Neural cell (in vitro differentiated cells): ENCODE measurements at regions not wholly inside any gene's neighbourhood (a gene's known extent, or its start where the extent isn't known, plus 50 kb on each side); places are given as distances from the start of the nearest gene placed in this dataset.

Experiments used
- H2AFZ ChIP-seq: fragments of 200-600, 300-800 bp; sonication (generic), shearing (Covaris generic); 2 replicates; pipeline ENCODE4 v1.6.0; 2014; ENCODE audit warnings: low read depth, mild to moderate bottlenecking, antibody characterized with exemption, low read length, moderate library complexity
- H3F3A ChIP-seq: fragments of 200-600 bp; shearing (Covaris generic); 2 replicates; pipeline ENCODE4 v1.6.1; 2016; ENCODE audit warnings: mild to moderate bottlenecking, moderate library complexity, mixed read lengths, antibody characterized with exemption, low read length; ENCODE audit not compliant: insufficient read depth, poor library complexity, severe bottlenecking
- H3K27ac ChIP-seq: fragments of 200-600, 300-800 bp; sonication (generic), shearing (Covaris generic); 2 replicates; pipeline ENCODE4 v1.5.1; 2014; ENCODE audit warnings: mild to moderate bottlenecking, low read length, moderate library complexity
- H3K27me3 ChIP-seq: fragments of 300-800, 200-600 bp; sonication (generic), shearing (Covaris generic); 2 replicates; pipeline ENCODE4 v1.6.0; 2014; ENCODE audit warnings: mild to moderate bottlenecking, low read depth, low read length, moderate library complexity; ENCODE audit not compliant: insufficient read depth
- H3K36me3 ChIP-seq: fragments of 300-800, 200-600 bp; sonication (generic), shearing (Covaris generic); 2 replicates; pipeline ENCODE4 v1.5.1; 2014; ENCODE audit warnings: mild to moderate bottlenecking, antibody characterized with exemption, low read length, moderate library complexity; ENCODE audit not compliant: insufficient read depth
- H3K4me2 ChIP-seq: fragments of 300-800, 200-600 bp; sonication (generic), shearing (Covaris generic); 2 replicates; pipeline ENCODE4 v1.6.0; 2014; ENCODE audit warnings: mild to moderate bottlenecking, low read length
- H3K4me3 ChIP-seq: fragments of 300-800, 200-600 bp; sonication (generic), shearing (Covaris generic); 2 replicates; pipeline ENCODE4 v1.5.1; 2014; ENCODE audit warnings: mild to moderate bottlenecking, low read length, moderate library complexity
- H3K79me2 ChIP-seq: fragments of 200-600 bp; shearing (Covaris generic); replicated peaks from 2 replicates; pipeline ENCODE4 v1.6.0; 2014; ENCODE audit warnings: mild to moderate bottlenecking, low read length, moderate library complexity; ENCODE audit not compliant: insufficient read depth
- H3K9ac ChIP-seq: fragments of 300-800, 200-600 bp; sonication (generic), shearing (Covaris generic); 2 replicates; pipeline ENCODE4 v1.6.1; 2016; ENCODE audit warnings: mild to moderate bottlenecking, low read length, mixed read lengths
- H3K9me2 ChIP-seq: fragments of 200-600 bp; shearing (Covaris generic); 2 replicates; pipeline ENCODE4 v1.6.1; 2016; ENCODE audit warnings: mild to moderate bottlenecking, low read length, mixed read lengths; ENCODE audit not compliant: insufficient read depth
- H3K9me3 ChIP-seq: fragments of 200-600, 300-800 bp; sonication (generic), shearing (Covaris generic); 2 replicates; pipeline ENCODE4 v1.6.1; 2016; ENCODE audit warnings: mild to moderate bottlenecking, mixed run types, low read length, moderate library complexity, mixed read lengths
- H4K20me1 ChIP-seq: fragments of 200-600 bp; shearing (Covaris generic); 2 replicates; pipeline ENCODE4 v1.6.1; 2016; ENCODE audit warnings: mild to moderate bottlenecking, mixed run types; ENCODE audit not compliant: insufficient read depth
- CTCF ChIP-seq: fragments of 450-650 bp; IDR thresholded peaks from 2 replicates; pipeline ENCODE4 v1.5.1; 2014; ENCODE audit warnings: antibody characterized with exemption, mild to moderate bottlenecking, moderate library complexity; ENCODE audit not compliant: poor library complexity, severe bottlenecking
- EP300 ChIP-seq: fragments of 450-650 bp; conservative IDR thresholded peaks from 2 replicates; pipeline ENCODE4 v1.6.1; 2014; ENCODE audit warnings: antibody characterized with exemption, mild to moderate bottlenecking, moderate library complexity; ENCODE audit not compliant: poor library complexity, severe bottlenecking
- EZH2 ChIP-seq: fragments of 200-600, 300-800 bp; shearing (Covaris generic), sonication (generic); IDR thresholded peaks from 2 replicates; pipeline ENCODE4 v1.6.1; 2014; ENCODE audit warnings: antibody characterized with exemption, low read length, borderline replicate concordance, mild to moderate bottlenecking; ENCODE audit not compliant: insufficient read depth, poor library complexity, severe bottlenecking
- MXI1 ChIP-seq: fragments of 450-650 bp; conservative IDR thresholded peaks from 2 replicates; pipeline ENCODE4 v1.6.1; 2014; ENCODE audit warnings: antibody characterized with exemption, mild to moderate bottlenecking; ENCODE audit not compliant: poor library complexity, severe bottlenecking
- POLR2AphosphoS5 ChIP-seq: IDR thresholded peaks from 2 replicates; pipeline ENCODE4 v1.6.1; 2012
- RAD21 ChIP-seq: fragments of 450-650 bp; conservative IDR thresholded peaks from 2 replicates; pipeline ENCODE4 v1.6.1; 2014; ENCODE audit warnings: antibody characterized with exemption, mild to moderate bottlenecking, moderate library complexity
- REST ChIP-seq: IDR thresholded peaks from 2 replicates; pipeline ENCODE4 v1.6.1; 2012; ENCODE audit warnings: borderline replicate concordance
- SMC3 ChIP-seq: fragments of 450-650 bp; conservative IDR thresholded peaks from 2 replicates; pipeline ENCODE4 v1.6.1; 2014; ENCODE audit warnings: antibody characterized with exemption, mild to moderate bottlenecking, moderate library complexity; ENCODE audit not compliant: poor library complexity
- TAF1 ChIP-seq: IDR thresholded peaks from 2 replicates; pipeline ENCODE4 v1.6.1; 2012; ENCODE audit warnings: low read depth

- Histone ChIP-seq H3K79me2 (no peaks in the 10 kb centered on the region), H3K4me3 (no peak overlapping the region), H3F3A (no peaks in the 10 kb centered on the region), H4K20me1 (no peaks in the 10 kb centered on the region), H3K9me3 (no peaks in the 10 kb centered on the region), H3K4me2 (no peak overlapping the region), H3K36me3 (no peaks in the 10 kb centered on the region), H3K9me2 (no peaks in the 10 kb centered on the region), H3K27me3 (no peaks in the 10 kb centered on the region), H3K27ac (no peak overlapping the region), H3K9ac (no peak overlapping the region), H2AFZ (no peak overlapping the region)
- no peak for TF ChIP-seq REST
- TF ChIP-seq POLR2AphosphoS5: no peak
- TF ChIP-seq MXI1: no peak
- TF ChIP-seq CTCF: no peak
- TF ChIP-seq EP300: no peak
- TF ChIP-seq SMC3: no peak
- TF ChIP-seq TAF1: no peak
- TF ChIP-seq RAD21: no peak
- TF ChIP-seq EZH2: no peak
Observed at GRCh38 chr13:109285586-109285985, 500.8 kb downstream of the IRS2 start.

GRCh38 chr13:109281903-109282635 is 504.3 kb downstream of the IRS2 start:
- Histone ChIP-seq H3K36me3 (no peaks in the 10 kb centered on the region), H3K79me2 (no peaks in the 10 kb centered on the region), H2AFZ (no peak overlapping the region), H3K9ac (no peak overlapping the region), H3K27me3 (no peaks in the 10 kb centered on the region), H3K4me2 (no peak overlapping the region), H3K27ac (no peak overlapping the region), H4K20me1 (no peaks in the 10 kb centered on the region), H3K9me3 (no peaks in the 10 kb centered on the region), H3F3A (no peaks in the 10 kb centered on the region), H3K4me3 (no peak overlapping the region), H3K9me2 (no peaks in the 10 kb centered on the region)
- no peak for TF ChIP-seq EZH2
- TF ChIP-seq RAD21: no peak
- TF ChIP-seq SMC3: no peak
